Medulla oblongata (tissue), 1 donor: ENCODE measurements at regions not wholly inside any gene's neighbourhood (a gene's known extent, or its start where the extent isn't known, plus 50 kb on each side); places are given as distances from the start of the nearest gene placed in this dataset.

ENCODE experiments used
- DNase-seq: peaks from one replicate; pipeline ENCODE4 v3.0.0-alpha.2; 2015; ENCODE audit errors: extremely low spot score

- no peak for DNase-seq
Measured at GRCh38 chr1:29909962-29910361, 673.6 kb downstream of the PTPRU start.

DNA sequence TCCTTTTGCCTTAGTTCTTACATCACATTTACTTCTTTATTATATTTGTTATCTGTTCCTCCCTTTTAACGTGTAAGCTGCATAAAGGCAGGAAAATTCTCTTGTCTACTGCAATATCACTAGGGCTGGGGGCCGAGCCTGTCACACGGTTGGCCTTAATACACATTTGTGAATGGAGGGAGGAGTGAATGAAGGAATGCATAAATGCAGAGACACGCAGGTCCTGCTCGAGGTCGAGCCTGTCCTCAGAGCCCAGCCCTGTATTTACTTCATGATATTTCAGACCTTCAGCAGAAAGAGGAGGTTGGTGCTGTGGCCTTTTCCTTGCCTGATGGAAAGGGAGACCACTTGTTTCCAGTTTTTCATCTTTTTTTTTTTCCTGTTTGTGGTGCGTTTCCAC lies 671.3 kb downstream of the PTPRU start:
- DNase-seq = no peak

- no peak for DNase-seq
Measured at GRCh38 chr1:29906927-29907326, 670.6 kb downstream of the PTPRU start.

GRCh38 chr1:29903548-29904166 lies 667.3 kb downstream of the PTPRU start:
- no peak for DNase-seq

DNA sequence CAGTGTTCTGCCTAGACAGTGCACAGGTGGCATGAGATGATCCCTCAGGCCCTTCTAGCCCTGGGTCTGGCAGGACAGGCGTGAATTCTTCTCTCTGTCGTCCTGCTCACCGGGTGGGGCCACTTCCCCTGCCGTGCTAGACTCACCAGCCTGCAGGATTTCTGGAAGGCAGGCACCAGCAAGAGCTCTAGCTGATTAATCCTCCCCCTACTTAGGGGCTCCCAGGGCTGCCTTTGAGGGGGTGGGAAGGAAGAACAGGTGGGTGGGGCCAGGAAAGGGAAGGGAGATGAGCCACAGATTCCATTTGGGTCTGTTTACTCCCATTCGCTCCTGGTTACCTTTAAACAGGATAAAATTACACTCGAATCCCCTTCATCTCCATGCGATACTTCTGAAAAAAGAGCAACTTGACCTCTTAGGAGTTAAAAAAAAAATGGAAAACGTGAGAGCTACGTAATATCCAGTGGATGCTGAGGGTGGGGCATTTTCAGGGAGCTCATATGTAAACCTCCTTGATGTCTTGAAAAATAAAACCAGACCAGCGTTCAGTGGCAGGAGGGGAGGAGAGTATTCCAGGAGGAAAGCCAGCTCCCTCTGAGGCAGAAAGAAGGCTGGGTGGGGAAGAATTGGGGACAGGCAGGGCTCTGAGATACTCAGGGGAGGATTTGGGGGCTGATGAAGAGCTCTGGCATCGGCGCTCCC lies 665.5 kb downstream of the PTPRU start:
- no peak for DNase-seq

GRCh38 chr1:29900712-29901111 lies 664.4 kb downstream of the PTPRU start:
- DNase-seq = peak; percentile 15

DNA sequence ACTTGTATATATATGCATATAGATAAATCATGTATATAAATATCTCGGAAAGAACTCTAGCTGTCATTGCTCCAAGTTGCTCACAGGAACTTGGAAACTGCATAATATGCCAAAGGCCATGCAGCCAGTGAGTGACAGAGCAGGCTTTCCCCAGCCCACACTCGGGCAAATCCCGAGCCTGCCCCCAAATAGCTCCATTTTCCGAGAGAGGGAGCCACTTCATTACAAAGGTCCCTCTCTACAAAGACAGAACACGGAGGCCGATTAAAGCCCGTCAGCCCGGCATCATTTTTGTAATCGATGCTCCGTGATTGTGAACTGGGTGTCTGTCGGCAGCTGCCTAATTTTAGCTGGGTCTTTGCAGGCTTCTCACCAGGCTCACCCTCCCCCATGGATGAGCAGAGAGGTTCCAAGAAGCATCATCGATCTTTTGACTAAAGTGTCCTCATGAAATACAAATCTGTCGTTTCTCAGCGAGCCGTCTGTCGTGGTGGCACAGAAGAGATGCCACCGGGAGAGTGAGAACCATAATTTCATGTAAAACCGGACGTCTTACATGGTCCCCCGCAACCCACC lies 663.9 kb downstream of the PTPRU start:
- DNase-seq = peak; percentile 17

- DNase-seq = peak; percentile 36
Measured at GRCh38 chr1:29896791-29897714, 660.7 kb downstream of the PTPRU start.

GRCh38 chr1:29896300-29896699 lies 660.0 kb downstream of the PTPRU start:
- DNase-seq = no peak

- DNase-seq = no peak
Measured at GRCh38 chr1:29895201-29895600, 658.9 kb downstream of the PTPRU start.

DNA sequence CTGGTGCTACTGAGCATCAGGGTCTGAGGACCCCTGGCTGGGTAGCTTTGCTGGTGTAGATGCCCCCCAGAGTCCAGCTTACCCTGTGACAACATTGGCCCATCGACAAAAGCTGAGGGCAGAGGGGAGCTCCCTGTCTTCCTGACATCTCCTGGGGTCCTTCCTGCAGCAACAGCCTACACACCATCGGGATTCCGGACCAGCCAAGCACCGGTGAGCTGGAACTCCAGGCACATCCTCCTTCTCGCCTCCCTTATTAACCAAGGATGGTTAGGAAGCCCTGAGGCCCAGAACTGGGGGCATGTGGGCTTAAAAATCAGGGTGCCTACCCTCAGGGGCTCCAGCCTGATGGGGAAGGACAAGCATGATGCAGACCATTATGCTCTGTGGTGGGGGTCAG lies 658.0 kb downstream of the PTPRU start:
- no peak for DNase-seq

DNA sequence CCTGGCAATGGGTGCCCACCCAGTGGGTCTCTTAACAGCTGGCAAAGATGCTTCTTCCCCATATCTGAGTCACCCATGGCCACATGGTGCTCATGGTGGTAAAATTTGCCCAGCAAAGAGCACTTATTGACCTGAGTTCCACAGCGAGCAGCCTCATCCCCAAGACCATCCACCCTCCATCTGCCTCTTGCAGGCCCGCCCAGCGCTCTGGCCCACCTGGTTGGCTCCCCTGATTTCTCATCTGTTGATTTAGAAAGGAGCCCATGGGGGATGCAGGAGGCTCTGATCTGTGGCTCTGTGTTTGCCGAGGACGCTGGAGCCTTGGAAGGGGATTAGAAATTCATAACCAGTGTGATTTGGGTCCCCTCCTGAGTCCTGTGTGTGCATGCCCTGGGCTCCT lies 657.5 kb downstream of the PTPRU start:
- no peak for DNase-seq

DNA sequence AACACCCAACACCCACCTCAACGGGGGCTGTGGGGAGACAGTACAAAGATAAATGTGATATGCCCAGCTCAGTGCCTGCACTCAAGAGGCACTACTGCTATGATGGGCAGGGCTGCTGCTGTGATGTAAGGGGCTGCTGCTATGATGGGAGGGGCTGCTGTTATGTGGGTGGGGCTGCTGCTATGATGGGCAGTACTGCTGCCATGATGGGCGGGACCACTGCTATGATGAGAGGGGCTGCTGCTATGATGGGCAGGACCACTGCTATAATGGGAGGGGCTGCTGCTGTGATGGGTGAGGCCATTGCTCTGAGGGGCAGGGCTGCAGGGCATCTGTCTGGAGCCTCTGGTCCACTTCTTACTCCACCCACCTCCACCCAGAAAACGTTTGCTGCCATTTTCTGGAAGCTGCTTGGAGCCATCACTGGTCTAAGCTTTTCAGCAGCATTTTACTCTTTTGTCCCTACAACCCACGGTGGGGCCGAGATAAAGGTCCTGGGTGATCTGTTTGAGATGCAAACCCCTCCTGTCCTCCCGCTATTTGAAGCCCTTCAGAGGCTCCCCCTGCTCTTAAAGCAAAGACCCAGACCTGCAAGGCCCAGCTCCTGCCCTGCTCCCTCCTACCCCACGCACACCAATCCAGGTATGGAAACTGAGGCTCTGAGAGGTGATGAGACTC lies 656.9 kb downstream of the PTPRU start:
- no peak for DNase-seq

DNA sequence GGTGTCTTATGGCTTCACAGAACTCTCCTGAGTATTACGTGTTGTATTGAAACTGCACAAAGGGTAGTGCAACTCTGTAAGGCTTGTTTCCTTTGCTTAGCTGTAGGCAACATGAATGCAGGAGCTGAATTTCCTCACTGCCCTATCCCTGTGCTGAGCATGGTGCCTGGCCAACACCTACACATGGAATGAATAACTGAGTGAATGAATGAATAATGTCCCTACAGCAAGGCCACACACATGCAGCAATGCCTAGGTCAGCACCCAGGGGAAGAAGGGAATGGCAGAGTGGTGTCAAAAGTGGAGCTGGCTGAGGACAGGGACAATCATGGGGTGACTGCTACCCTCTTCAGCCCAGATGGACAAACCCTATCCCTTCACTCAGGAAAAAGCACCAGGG lies 655.9 kb downstream of the PTPRU start:
- DNase-seq = no peak

DNA sequence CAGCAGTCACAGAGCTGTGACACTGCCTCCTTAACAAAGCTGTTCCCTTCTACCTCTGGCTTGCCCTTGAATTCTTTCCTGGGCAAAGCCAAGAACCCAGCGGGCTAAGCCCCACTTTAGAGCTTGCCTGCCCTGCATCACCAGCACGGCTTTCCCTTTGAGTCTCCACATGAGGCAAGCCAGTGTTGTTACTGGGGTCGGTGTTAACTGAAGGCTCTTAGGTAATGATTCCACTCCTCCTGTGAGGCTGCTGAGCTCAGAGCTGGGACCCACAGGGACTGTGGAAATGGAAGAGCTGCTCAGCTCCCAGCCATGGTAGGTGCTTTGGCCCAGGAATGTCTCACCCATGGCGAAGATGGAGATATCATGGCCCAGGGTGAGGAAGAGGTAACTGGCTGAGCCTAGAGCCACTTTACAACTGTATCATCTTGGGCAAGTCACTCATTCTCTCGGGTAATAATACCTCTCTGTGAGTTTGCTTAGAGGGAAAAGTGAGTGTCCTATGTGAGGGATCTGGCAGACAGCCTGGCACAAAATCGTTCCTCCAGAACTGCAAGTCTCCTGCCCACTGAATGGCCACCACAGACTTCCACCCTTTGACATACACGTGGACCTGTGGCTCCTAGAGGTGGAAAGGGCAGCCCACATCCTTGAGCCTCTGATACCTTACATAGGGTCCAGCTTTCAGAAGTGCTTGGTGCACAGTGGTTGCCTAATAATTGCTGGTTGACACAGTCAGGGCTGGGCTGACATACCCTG lies 654.1 kb downstream of the PTPRU start:
- DNase-seq = no peak

DNA sequence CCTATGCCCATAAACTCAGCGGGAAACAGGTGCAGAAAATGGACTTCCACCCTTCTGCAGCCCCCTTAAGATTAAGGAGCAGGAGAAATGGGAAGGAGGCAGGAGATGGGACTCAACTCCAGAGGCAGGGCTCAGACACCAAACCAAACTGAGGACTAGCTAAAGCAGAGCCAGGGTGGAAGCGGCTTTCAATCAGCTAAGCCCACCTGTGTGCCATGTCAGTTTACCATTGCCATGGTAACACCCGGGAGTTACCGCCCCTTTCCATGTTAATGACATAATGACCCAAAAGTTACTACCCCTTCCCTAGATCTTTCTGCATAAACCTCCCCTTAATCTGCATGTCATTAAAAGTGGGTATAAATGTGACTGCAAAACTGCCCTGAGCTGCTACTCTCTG lies 653.5 kb downstream of the PTPRU start:
- no peak for DNase-seq

DNA sequence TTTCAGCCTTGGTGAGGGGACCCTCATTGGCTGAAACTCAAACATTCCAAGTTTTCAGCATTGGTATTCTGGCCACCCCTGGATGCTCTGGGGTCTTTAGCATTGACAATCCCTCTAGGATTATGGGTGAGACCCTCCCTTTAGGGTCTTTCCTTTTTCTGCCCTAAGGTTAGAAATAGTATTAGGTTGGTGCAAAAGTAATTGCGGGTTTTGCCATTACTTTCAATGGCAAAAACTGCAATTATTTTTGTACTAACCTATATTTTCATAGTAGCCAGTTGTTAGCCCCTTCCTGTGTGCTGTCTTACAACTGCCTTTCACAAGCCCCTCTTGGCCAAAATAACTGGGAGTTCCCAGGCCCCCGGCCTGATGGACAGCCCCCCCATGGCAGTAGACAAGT lies 648.4 kb downstream of the PTPRU start:
- no peak for DNase-seq

- no peak for DNase-seq
Measured at GRCh38 chr1:29883986-29884385, 647.7 kb downstream of the PTPRU start.

- no peak for DNase-seq
Measured at GRCh38 chr1:29883411-29883832, 647.1 kb downstream of the PTPRU start.

DNA sequence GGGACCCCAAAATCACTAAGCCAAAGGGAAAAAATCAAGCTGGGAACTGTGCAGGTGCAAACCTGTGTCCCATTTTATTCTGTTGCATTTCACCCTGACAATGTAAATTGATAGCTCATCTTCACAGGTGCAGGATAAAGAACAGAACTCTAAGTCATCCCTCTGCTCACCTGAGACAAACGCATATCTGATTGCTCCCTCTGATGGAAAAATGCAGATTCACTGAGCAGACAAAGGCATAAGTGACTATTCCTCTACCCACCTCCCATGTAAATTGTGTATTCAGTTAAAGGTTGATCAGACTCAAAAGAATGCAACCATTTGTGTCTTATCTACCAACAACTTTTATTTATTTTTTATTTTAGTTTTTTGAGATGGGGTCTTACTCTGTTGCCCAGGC lies 644.2 kb downstream of the PTPRU start:
- no peak for DNase-seq

- no peak for DNase-seq
Measured at GRCh38 chr1:29879217-29879616, 642.9 kb downstream of the PTPRU start.
